GM18909 (cell line): ENCODE measurements at regions not wholly inside any gene's neighbourhood (a gene's known extent, or its start where the extent isn't known, plus 50 kb on each side); places are given as distances from the start of the nearest gene placed in this dataset.

Source experiments
- ATAC-seq: cut with Tn5 transposase; IDR thresholded peaks from one replicate; pipeline ENCODE4 v1.9.1; 2021; ENCODE audit warnings: mild to moderate bottlenecking; ENCODE audit not compliant: unreplicated experiment, poor library complexity

DNA sequence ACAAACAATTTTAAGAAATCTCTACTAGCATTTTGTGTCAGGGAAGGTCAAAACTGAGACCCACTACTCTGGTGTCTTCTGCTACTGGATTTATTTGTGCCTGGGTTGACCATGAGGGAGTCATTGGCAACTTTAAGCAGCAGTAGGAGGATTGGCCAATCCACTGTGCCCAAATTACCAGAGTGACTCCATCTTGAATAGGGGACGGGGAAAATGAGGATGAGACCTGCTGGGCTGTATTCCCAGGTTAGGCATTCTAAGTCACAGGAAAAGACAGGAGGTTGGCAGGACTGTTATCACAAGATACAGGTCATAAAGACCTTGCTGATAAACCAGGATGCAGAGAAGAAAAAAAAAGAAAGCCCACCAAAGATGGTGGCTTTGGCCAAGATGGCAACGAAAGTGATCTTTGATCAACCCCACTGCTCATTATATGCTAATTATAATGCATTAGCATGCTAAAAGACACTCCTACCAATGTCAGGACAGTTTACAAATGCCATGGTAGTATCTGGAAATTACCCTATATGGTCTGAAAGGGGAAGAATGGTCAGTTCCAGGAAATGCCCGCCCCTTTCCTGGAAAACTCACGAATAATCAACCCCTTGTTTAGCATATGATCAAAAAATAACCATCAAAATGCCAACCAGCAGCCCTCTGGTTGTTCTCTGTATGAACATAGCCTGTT is 200.9 kb downstream of the LTN1 start:
- no peak for ATAC-seq

DNA sequence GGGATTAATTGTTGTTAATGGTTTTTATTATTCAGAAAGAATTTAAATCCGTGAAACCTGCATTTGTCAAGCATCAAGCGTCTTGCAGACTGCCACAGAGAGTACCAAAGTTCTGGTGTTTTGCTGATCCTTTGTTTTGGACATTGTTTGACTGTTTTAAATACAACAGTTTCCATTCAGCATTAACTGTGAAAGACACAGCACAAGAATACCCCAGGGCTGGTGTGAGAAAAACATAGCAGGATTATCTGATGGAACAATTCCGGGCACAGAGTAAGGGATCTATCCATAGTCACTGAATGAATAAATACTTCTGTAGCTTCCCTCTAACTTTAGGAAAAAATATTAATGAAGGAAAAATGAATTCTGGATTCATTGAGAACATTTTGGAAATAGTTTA is 202.3 kb downstream of the LTN1 start:
- no peak for ATAC-seq

DNA sequence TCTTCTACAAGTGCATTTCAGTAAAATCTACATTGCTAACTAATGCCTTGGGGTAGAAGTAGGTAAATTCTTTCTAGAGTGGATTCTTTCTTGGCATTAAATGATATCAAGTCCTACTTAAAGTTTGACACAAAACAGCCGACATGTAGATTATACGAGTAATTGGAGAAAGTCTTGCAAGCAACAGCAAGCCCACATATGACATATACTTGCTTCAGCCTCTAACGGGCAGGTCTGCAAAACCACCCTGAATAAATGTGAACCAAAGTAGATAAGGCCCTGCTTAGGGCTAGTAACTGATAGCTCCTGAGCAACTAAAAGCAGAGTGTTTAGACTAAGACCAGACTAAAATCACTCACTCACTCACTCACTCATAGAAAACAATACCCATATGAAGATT is 203.2 kb downstream of the LTN1 start:
- ATAC-seq, result no peak

DNA sequence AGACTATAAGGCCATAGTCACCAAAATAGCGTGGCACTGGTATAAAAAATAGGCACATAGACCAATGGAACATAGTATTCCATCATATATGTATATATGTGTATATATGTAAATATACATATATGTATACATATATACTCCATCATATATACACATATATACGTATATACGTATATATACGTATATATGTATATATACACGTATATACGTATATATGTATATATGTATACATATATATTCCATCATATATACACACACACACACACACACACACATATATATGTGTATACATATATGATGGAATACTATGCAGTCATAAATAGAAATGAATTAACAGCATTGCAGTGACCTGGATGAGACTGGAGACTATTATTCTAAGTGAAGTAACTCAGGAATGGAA is 204.6 kb downstream of the LTN1 start:
- no peak for ATAC-seq

DNA sequence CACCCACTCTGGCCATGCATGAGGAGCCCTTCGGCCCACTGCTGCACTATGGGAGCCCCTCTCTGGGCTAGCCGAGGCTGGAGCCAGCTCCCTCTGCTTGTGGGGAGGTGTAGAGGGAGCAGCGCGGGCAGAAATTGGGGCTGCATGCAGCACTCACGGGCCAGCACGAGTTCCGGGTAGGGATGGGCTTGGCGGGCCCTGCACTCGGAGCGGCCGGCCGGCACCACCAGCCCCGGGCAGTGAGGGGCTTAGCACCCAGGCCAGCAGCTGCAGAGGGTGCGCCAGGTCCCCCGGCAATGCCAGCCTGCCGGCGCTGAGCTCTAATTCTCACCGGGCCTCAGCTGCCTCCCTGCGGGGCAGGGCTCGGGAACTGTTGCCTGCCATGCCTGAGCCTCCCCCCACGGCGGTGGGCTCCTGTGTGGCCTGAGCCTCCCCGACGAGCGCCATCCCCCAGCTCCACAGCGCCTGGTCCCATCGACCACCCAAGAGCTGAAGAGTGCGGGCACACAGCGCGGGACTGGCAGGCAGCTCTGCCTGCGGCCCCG is 209.0 kb downstream of the LTN1 start:
- no peak for ATAC-seq

DNA sequence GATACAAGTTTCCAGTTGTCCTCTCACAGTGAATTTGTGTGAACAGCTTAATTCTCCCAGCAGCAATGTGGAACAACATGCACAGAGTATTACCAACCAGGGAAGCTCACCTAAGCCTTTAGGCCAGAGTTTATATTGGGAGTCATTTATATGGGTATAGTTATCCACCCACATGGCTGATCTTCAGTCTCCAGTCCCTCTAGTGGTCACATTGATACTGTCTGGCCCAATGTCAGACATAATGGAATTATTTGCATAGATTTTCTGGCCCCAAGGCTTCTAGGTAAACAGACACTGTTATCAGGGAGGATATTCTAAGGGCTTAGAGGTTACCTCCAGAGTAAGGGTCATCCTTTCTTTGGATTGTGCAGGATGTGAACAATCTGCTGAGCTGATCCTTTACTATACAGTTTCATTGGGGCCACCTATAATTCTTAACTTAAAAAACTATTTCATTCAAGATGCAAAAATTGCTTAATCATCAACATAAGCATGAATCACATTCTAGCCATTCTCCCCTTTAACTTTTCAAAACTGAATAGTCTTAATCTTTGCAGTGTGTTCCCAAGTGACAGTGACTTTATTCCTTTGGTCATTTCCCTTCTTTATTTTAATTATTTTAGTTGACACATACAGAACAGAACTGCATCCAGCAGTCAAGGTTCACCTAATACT is 210.9 kb downstream of the LTN1 start:
- ATAC-seq, result no peak

DNA sequence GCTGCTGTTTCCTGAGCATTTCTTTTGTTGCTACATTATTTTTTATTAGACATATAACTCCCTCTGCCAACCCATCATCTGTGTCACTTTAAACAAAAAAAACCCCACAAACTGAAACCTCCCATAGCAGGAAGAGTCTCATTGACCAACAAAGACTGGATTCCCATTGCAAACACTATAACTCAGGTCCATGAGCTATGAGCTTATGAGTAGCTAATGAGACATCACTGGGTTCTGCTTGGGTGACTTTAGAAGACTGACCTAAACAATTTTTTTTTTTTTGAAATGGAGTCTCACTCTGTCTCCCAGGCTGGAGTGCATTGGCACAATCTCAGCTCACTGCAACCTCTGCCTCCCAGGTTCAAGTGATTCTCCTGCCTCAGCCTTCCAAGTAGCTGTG is 212.8 kb downstream of the LTN1 start:
- ATAC-seq, result no peak

DNA sequence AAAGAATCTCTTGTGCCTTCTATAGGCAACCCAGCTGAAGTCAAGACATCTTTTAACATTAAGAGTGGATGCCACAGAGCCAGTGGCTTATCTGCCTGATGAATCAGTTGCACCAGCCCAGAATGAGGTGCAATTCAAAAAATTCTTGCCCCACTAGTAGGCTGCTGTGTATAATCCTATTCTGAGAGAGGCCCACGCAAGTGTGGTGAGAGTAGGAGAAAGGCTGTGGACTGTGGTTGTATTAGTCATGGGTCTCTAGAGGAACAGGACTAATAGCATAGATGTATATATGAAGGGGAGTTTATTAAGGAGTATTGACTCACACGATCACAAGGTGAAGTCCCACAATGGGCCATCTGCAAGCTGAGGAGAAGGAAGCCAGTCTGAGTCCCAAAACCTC is 216.4 kb downstream of the LTN1 start:
- ATAC-seq, result no peak

DNA sequence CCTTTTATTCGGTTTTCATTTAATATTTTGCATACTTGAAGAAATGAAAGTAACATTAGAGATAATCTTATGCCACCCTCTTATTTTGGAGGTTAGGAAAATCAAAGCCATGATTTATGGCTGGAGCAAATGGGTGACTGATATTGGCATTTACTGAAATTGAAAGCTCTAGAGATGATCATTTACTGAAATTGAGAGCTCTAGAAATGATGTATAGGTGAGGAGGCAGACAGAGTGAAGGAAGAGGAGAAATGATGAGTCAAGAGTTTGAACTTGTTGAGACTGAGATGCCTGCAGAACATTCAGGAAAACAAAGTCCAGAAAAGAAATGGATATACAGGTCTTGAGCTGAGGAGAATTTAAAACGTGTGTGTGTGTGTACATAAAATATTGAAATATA is 217.6 kb downstream of the LTN1 start:
- no peak for ATAC-seq

DNA sequence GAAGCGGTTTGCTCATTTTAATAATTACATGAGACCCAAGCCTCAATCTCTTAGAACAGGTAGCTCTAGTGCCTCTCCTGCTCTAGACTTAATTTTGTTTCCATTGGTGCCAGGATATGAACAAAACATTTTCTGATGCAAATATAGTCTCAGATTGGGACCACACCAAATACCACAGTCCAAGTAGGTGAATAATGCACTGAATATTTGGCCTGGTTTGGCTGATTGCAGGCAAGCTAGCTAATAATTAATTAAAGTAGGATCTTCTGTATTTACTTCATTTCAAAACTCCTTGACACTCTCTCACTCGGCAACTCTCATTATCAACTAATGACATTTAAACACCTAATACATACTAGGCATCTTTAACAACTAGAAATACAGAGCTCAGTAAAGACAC is 219.6 kb downstream of the LTN1 start:
- no peak for ATAC-seq

DNA sequence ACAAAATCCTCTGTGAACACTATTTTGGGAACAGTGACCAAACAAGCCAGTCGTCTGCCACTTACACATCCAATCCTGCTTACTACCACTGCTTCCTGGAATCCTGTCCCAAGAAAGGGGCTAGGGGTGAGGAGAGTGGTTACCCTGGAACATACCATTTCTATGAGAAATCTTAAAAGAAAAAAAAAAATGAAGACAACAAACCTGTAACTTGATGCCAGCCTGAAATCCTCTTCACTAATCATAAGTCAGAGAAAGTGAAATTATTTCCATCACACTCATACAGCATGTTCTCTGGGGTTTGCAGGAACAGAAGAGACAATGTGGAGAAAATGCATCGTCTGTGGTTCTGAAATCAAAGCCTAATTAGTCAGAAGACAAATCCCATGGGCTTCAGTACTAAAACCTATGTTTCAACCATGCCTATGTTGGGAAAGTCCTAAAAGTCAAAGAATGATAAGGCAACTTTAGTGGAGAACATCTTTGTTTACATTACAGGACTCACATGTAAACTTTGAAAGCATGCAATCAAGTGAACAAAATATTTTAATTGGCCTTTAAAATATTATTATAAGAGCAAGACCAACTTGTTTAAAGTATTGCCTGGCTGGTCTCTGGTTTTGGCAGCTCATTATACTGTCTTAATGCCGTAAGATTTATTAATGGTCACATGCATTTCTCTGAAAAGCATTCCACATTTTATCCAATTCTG is 220.7 kb downstream of the LTN1 start:
- no peak for ATAC-seq

DNA sequence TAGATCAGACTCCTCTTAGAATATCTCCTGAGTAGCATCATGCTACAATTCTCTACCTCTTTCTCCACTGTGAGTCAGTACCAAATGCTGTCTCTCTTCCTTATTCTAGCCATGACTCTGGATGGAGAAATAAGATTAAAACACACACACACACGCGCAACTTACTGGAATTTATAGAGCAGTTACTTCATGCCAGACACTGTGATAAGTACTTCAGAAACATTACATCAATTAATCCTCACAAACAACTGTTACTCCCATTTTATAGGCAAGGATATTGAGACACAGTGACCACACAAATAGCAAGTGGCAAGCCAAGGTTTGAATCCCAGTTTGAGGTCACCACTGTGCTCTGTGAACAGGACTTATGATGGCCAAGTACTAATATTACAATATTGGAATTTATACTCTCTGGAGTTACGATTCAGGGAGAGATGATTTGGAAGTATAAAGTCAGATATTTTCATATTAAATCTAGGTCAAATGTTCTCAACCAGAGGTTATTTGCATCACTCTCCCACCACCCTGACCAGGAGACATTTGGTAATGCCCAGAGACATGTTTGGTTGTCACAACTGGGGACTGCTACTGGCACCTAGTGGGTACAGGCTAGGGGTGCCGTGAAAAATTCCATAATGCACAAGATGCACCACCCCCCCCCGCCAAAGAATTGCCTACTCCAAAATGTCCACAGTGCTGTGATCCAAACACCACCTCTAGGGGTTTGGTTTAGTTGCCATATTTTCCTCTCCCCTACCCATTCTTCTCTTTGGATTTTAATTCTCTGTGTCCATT is 221.6 kb downstream of the LTN1 start:
- no peak for ATAC-seq

DNA sequence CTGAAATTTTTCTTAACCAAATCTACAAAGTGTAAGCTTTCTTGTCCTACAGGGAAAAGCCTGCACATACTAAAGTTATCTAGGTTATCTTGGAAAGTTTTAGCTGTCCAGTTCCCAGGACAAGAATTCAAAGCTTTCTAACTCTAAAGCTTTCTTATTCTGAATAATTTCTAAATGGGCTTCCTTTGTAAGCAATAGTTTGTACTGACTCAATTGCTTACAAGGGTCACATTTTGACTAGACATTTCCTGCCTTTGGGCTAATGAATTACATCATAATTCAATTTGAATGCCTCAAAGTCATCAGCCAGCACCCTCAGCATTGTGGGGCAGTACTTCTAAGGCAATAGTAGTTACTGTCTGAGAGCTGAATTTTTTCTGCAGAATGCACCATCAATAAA is 223.0 kb downstream of the LTN1 start:
- ATAC-seq, result no peak

DNA sequence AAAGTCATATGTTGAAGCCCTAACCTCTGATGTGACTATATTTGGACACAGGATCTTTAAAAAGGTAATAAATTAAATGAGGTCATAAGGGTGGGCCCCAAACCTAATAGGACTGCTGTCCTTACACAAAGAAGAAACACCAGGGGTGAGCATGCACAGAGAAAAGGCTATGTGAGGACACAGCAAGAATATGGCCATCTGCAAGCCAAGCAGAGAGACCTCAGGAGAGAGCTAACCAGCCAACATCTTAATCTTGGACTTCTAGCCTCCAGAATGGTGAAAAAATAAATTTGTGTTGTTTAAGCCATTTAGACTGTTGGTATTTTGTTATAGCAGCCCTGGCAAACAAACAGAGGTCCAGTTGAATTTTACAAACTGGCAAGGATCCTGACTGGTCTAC is 223.9 kb downstream of the LTN1 start:
- no peak for ATAC-seq

DNA sequence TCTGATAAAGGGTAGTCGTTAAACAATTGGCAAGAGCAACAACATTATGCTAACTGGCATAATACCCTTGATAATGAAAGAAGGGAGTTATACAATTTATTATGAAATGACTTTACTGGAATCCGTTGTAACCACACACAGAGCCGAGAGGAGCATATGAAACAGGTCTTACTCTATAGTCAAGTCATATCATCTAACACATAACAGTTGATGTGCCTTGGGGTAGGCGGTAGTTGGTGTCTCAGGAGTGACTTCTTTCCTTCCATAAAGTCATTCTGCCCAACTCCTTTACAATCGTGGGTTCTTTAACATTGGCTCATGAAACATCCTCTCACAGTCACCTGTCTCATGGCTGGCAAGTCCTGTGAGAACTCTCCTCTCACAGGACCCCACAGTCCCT is 225.2 kb downstream of the LTN1 start:
- ATAC-seq, result no peak

DNA sequence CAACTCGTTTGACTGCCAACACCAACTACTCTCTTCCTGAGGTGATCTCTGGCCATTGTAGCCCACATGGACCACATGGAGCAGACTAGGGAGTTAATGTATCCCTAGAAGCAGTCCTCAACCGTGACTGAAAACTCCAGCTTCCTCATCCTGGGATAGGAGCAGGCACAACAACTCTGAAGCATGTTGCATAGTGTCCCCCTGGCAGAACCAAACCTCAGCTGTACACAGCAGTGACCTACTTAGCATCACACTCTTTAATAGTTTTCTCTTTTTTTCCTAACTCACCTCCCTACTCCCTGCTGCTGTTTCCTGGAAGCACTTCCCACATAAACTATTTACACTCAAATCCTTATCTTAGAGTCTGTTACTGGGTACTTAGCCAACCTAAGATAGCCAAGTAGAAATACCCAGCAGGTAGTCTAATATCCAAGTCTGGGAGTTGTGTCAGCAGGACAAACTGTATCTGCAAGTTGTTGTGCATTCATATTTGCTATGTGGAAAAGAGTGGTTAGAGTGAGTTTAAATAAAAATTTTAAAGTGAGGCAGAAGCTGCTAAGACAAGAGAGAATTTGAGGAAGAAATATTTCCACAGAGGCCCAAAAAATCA is 228.8 kb downstream of the LTN1 start:
- no peak for ATAC-seq

DNA sequence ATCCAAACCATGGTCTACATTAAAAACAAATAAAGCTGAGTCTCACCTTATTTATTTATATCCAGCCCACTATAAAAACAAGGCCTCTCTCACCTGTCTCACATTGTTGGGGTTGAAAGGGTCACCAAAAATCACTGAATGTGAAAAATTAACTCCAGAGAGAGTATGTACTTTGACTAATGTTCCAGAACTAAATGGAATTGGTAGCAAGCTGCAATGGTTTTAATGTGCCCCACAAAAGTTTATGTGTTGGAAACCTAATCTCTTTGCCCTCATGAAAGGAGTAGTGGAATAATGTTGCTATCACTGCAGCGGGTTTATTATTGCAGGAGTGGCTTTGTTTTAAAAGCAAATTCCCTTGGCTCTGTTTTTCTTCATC is 230.3 kb downstream of the LTN1 start:
- ATAC-seq, result no peak

DNA sequence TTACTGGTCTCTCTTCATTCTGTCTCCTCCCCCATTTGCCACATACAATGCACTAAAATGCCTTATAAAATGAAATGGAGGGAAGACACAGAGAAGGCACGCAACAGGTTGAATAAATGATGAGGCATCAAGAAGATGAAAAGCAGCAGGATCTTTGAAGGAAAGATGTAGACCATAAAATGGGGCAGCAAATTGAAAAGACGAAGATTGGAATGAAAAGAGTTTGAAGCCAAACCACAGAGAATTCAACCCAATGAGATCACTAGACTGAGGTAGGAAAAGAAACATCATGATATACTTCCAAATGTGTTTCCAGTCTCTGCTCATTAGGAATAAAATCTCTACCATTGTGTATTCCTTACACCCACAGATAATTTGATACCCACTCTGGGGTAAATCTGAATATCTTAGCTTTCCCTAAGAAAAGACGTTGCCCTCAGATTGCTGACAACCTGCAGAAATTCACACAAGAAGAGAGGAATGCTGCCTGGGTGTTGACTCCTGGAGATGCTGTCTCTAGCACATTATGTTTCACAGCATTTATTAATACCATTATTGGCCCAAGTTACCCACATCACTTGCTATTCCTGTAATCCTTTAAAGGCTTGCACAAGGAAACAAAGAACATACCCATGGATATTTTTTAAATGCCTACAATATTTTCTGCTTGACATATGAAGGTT is 230.9 kb downstream of the LTN1 start:
- no peak for ATAC-seq

DNA sequence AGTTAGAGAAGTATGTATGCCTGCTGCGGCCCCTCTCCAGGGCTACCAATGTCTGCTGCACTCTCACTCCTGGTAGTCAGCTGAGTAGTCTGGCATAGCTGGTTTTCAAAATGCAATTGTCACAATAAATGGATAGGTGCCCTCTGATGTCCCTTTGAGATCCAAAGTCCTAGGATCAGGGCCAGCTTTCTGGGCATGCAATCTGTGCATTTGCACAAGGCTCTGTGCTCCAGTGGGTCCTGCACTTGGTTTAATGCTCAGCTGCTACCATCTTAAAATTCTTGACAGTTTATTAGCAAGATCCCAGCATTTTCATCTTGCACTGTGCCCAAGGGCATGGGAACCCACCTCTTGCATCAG is 233.8 kb downstream of the LTN1 start:
- ATAC-seq, result no peak
